ENCODE measurements at regions not wholly inside any gene's neighbourhood (a gene's known extent, or its start where the extent isn't known, plus 50 kb on each side); places are given as distances from the start of the nearest gene placed in this dataset.

- no peak overlapping the region for H3K4me3 ChIP-seq (ENCODE audit: low read depth in 1 of 2, low read length in 2 of 2)
- H3K9ac ChIP-seq (ENCODE audit: low read depth in 1 of 2, low read length in 2 of 2) = no peak overlapping the region
- H3K9me3 ChIP-seq (ENCODE audit: control insufficient read depth in 1 of 2, low read length in 2 of 2) = no peaks in the 10 kb centered on the region
- H3K27me3 ChIP-seq (ENCODE audit: control insufficient read depth in 1 of 2, insufficient read depth in 2 of 2, low read length in 2 of 2) = no peaks in the 10 kb centered on the region
- H3K4me1 ChIP-seq (ENCODE audit: control insufficient read depth in 1 of 2, insufficient read depth in 2 of 2, low read length in 2 of 2) = peaks cover 10 to 18% of the 10 kb centered on the region in 2 donors
- H3K27ac ChIP-seq (ENCODE audit: low read depth, low read length) = no peak overlapping the region
- H3K36me3 ChIP-seq (ENCODE audit: control insufficient read depth in 1 of 2, insufficient read depth in 2 of 2, low read length in 2 of 2) = no peaks in the 10 kb centered on the region
Observed at GRCh38 chr21:38995731-38996130, 187.5 kb downstream of the PSMG1 start.

GRCh38 chr21:38995071-38995669 lies 188.1 kb downstream of the PSMG1 start:
- Histone ChIP-seq H3K36me3 (ENCODE audit: control insufficient read depth in 1 of 2, insufficient read depth in 2 of 2, low read length in 2 of 2) (no peaks in the 10 kb centered on the region), H3K4me1 (ENCODE audit: control insufficient read depth in 1 of 2, insufficient read depth in 2 of 2, low read length in 2 of 2) (peaks cover 16 to 23% of the 10 kb centered on the region in 2 donors), H3K9me3 (ENCODE audit: control insufficient read depth in 1 of 2, low read length in 2 of 2) (no peaks in the 10 kb centered on the region), H3K27me3 (ENCODE audit: control insufficient read depth in 1 of 2, insufficient read depth in 2 of 2, low read length in 2 of 2) (no peaks in the 10 kb centered on the region), H3K27ac (ENCODE audit: low read depth, low read length) (no peak overlapping the region), H3K9ac (ENCODE audit: low read depth in 1 of 2, low read length in 2 of 2) (no peak overlapping the region), H3K4me3 (ENCODE audit: low read depth in 1 of 2, low read length in 2 of 2) (no peak overlapping the region)

GRCh38 chr21:38994042-38994441 lies 188.3 kb downstream of the ETS2 start:
- H3K36me3 ChIP-seq (ENCODE audit: control insufficient read depth in 1 of 2, insufficient read depth in 2 of 2, low read length in 2 of 2) = no peaks in the 10 kb centered on the region
- H3K9ac ChIP-seq (ENCODE audit: low read depth in 1 of 2, low read length in 2 of 2) = no peak overlapping the region
- peaks cover 23 to 24% of the 10 kb centered on the region in 2 donors for H3K4me1 ChIP-seq (ENCODE audit: control insufficient read depth in 1 of 2, insufficient read depth in 2 of 2, low read length in 2 of 2)

GRCh38 chr21:38993561-38993960 lies 187.8 kb downstream of the ETS2 start:
- no peak overlapping the region for H3K4me3 ChIP-seq (ENCODE audit: low read depth in 1 of 2, low read length in 2 of 2)
- H3K9ac ChIP-seq (ENCODE audit: low read depth in 1 of 2, low read length in 2 of 2) = no peak overlapping the region
- H3K36me3 ChIP-seq (ENCODE audit: control insufficient read depth in 1 of 2, insufficient read depth in 2 of 2, low read length in 2 of 2) = no peaks in the 10 kb centered on the region
- H3K9me3 ChIP-seq (ENCODE audit: control insufficient read depth in 1 of 2, low read length in 2 of 2) = no peaks in the 10 kb centered on the region
- H3K27ac ChIP-seq (ENCODE audit: low read depth, low read length) = no peak overlapping the region
- peaks cover 23 to 24% of the 10 kb centered on the region in 2 donors for H3K4me1 ChIP-seq (ENCODE audit: control insufficient read depth in 1 of 2, insufficient read depth in 2 of 2, low read length in 2 of 2)
- no peaks in the 10 kb centered on the region for H3K27me3 ChIP-seq (ENCODE audit: control insufficient read depth in 1 of 2, insufficient read depth in 2 of 2, low read length in 2 of 2)

More at GRCh38 chr21:38994042-38994441, 188.3 kb downstream of the ETS2 start:
- Histone ChIP-seq H3K27me3 (ENCODE audit: control insufficient read depth in 1 of 2, insufficient read depth in 2 of 2, low read length in 2 of 2) (no peaks in the 10 kb centered on the region), H3K27ac (ENCODE audit: low read depth, low read length) (no peak overlapping the region), H3K9me3 (ENCODE audit: control insufficient read depth in 1 of 2, low read length in 2 of 2) (no peaks in the 10 kb centered on the region), H3K4me3 (ENCODE audit: low read depth in 1 of 2, low read length in 2 of 2) (no peak overlapping the region)

- H3K27me3 ChIP-seq (ENCODE audit: control insufficient read depth in 1 of 2, insufficient read depth in 2 of 2, low read length in 2 of 2) = no peaks in the 10 kb centered on the region
- peaks cover 23 to 26% of the 10 kb centered on the region in 2 donors for H3K4me1 ChIP-seq (ENCODE audit: control insufficient read depth in 1 of 2, insufficient read depth in 2 of 2, low read length in 2 of 2)
- no peaks in the 10 kb centered on the region for H3K9me3 ChIP-seq (ENCODE audit: control insufficient read depth in 1 of 2, low read length in 2 of 2)
- peak overlapping the region; percentile 17 for H3K27ac ChIP-seq (ENCODE audit: low read depth, low read length)
- H3K9ac ChIP-seq (ENCODE audit: low read depth in 1 of 2, low read length in 2 of 2) = no peak overlapping the region
- no peak overlapping the region for H3K4me3 ChIP-seq (ENCODE audit: low read depth in 1 of 2, low read length in 2 of 2)
- no peaks in the 10 kb centered on the region for H3K36me3 ChIP-seq (ENCODE audit: control insufficient read depth in 1 of 2, insufficient read depth in 2 of 2, low read length in 2 of 2)
Observed at GRCh38 chr21:38992737-38993136, 187.0 kb downstream of the ETS2 start.

- Histone ChIP-seq H3K27me3 (ENCODE audit: control insufficient read depth in 1 of 2, insufficient read depth in 2 of 2, low read length in 2 of 2) (no peaks in the 10 kb centered on the region), H3K4me3 (ENCODE audit: low read depth in 1 of 2, low read length in 2 of 2) (no peak overlapping the region), H3K9me3 (ENCODE audit: control insufficient read depth in 1 of 2, low read length in 2 of 2) (no peaks in the 10 kb centered on the region), H3K27ac (ENCODE audit: low read depth, low read length) (no peak overlapping the region), H3K36me3 (ENCODE audit: control insufficient read depth in 1 of 2, insufficient read depth in 2 of 2, low read length in 2 of 2) (no peaks in the 10 kb centered on the region), H3K4me1 (ENCODE audit: control insufficient read depth in 1 of 2, insufficient read depth in 2 of 2, low read length in 2 of 2) (peaks cover 19 to 22% of the 10 kb centered on the region in 2 donors), H3K9ac (ENCODE audit: low read depth in 1 of 2, low read length in 2 of 2) (no peak overlapping the region)
Observed at GRCh38 chr21:38990424-38990794, 184.7 kb downstream of the ETS2 start.

GRCh38 chr21:38989745-38990423 lies 184.2 kb downstream of the ETS2 start:
- H3K36me3 ChIP-seq (ENCODE audit: control insufficient read depth in 1 of 2, insufficient read depth in 2 of 2, low read length in 2 of 2) = no peaks in the 10 kb centered on the region
- peaks cover 22% of the 10 kb centered on the region in 2 donors for H3K4me1 ChIP-seq (ENCODE audit: control insufficient read depth in 1 of 2, insufficient read depth in 2 of 2, low read length in 2 of 2)
- no peak overlapping the region for H3K27ac ChIP-seq (ENCODE audit: low read depth, low read length)
- H3K9me3 ChIP-seq (ENCODE audit: control insufficient read depth in 1 of 2, low read length in 2 of 2) = no peaks in the 10 kb centered on the region
- no peak overlapping the region for H3K4me3 ChIP-seq (ENCODE audit: low read depth in 1 of 2, low read length in 2 of 2)
- H3K27me3 ChIP-seq (ENCODE audit: control insufficient read depth in 1 of 2, insufficient read depth in 2 of 2, low read length in 2 of 2) = no peaks in the 10 kb centered on the region
- no peak overlapping the region for H3K9ac ChIP-seq (ENCODE audit: low read depth in 1 of 2, low read length in 2 of 2)

DNA sequence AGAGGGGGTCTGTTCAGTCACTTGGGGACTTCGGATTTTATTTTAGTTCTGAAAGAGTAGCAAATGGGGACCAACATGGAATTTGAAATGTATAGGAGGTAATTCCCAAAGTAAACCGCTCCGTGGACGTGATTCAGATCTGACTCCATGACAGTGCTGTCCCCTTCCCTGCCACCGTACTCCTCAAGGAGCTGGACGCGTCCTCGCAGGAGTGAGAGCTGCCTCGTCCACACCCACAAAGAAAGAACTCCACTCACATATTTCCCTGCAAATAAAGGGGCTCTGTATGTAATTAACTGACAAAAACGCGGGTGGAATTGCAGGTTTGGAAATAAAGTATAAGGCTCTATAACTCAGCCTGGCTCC lies 183.6 kb downstream of the ETS2 start:
- Histone ChIP-seq H3K9ac (ENCODE audit: low read depth in 1 of 2, low read length in 2 of 2) (no peak overlapping the region), H3K27ac (ENCODE audit: low read depth, low read length) (no peak overlapping the region), H3K4me1 (ENCODE audit: control insufficient read depth in 1 of 2, insufficient read depth in 2 of 2, low read length in 2 of 2) (peaks cover 25% of the 10 kb centered on the region in 2 donors), H3K9me3 (ENCODE audit: control insufficient read depth in 1 of 2, low read length in 2 of 2) (no peaks in the 10 kb centered on the region), H3K36me3 (ENCODE audit: control insufficient read depth in 1 of 2, insufficient read depth in 2 of 2, low read length in 2 of 2) (no peaks in the 10 kb centered on the region), H3K27me3 (ENCODE audit: control insufficient read depth in 1 of 2, insufficient read depth in 2 of 2, low read length in 2 of 2) (no peaks in the 10 kb centered on the region), H3K4me3 (ENCODE audit: low read depth in 1 of 2, low read length in 2 of 2) (no peak overlapping the region)

DNA sequence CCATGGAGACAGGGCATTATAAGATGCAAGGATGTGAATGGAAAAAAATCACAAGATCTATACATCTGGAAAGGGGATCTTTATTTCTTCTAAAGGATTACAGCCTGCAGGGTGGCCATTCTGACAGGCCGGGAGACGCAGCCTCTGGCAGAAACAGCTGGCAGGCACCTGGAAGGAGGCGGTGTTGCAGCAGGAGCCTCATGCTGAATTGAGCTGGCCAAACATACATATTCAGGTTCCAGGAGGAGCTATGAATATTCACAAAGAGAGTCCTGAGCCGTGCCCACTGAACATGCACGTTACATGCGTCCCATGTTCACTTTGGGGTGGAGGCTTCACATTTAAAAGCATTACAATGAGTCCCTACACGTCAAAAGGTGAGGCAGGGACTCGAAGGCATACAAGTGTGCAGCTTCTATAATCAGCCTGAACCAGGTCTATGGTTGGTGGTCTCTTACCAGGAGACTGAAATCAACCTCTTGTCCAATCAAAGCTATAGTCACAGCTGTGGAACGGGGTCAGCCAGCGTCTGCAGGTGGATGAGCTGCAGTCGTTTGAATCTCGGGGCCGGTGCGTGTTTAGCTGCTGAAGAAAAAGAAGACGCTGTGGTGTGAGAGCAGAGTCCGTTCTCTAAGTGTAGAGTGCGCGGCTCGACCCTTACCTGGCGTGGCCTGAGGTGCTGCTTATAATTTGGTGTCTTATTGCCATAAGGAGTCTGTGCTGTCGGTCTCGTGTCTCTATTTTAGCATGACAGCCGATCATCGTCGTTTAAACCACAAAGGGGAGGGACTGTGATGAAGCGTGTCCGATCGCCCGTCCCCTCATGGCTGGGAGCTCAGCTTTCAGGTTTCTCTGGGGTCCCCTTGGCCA lies 183.0 kb downstream of the ETS2 start:
- peaks cover 22 to 23% of the 10 kb centered on the region in 2 donors for H3K4me1 ChIP-seq (ENCODE audit: control insufficient read depth in 1 of 2, insufficient read depth in 2 of 2, low read length in 2 of 2)
- H3K36me3 ChIP-seq (ENCODE audit: control insufficient read depth in 1 of 2, insufficient read depth in 2 of 2, low read length in 2 of 2) = no peaks in the 10 kb centered on the region
- H3K27ac ChIP-seq (ENCODE audit: low read depth, low read length) = no peak overlapping the region
- no peak overlapping the region for H3K4me3 ChIP-seq (ENCODE audit: low read depth in 1 of 2, low read length in 2 of 2)
- no peaks in the 10 kb centered on the region for H3K9me3 ChIP-seq (ENCODE audit: control insufficient read depth in 1 of 2, low read length in 2 of 2)
- H3K9ac ChIP-seq (ENCODE audit: low read depth in 1 of 2, low read length in 2 of 2) = no peak overlapping the region
- H3K27me3 ChIP-seq (ENCODE audit: control insufficient read depth in 1 of 2, insufficient read depth in 2 of 2, low read length in 2 of 2) = no peaks in the 10 kb centered on the region
